ENCODE measurements at regions not wholly inside any gene's neighbourhood (a gene's known extent, or its start where the extent isn't known, plus 50 kb on each side); places are given as distances from the start of the nearest gene placed in this dataset.

DNA sequence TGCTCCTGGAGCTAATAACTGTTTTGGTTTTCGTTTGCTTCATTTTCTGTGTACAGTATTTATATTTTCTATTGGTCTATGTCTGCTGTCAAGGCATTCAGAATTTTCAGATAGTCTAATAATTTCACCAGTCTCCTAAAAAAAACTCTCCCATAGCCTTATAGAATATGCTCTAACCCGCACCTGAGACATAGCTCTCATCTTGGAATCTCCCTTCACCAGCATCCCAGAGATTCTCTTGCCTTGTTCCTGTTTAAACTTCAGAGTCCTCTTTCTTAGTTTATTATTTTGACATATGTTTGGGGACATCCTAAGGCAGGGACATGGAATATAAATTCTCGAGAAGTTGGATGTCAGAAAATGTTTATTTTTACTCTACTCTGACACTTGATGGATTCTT lies 58.3 kb upstream of the MED4 start:
- no peak for DNase-seq (ENCODE audit: low spot score)
- TF ChIP-seq, protein P1, sequence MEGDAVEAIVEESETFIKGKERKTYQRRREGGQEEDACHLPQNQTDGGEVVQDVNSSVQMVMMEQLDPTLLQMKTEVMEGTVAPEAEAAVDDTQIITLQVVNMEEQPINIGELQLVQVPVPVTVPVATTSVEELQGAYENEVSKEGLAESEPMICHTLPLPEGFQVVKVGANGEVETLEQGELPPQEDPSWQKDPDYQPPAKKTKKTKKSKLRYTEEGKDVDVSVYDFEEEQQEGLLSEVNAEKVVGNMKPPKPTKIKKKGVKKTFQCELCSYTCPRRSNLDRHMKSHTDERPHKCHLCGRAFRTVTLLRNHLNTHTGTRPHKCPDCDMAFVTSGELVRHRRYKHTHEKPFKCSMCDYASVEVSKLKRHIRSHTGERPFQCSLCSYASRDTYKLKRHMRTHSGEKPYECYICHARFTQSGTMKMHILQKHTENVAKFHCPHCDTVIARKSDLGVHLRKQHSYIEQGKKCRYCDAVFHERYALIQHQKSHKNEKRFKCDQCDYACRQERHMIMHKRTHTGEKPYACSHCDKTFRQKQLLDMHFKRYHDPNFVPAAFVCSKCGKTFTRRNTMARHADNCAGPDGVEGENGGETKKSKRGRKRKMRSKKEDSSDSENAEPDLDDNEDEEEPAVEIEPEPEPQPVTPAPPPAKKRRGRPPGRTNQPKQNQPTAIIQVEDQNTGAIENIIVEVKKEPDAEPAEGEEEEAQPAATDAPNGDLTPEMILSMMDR (conservative IDR thresholded peaks at IDR 0.05; ENCODE audit: low read depth) = no peak
- no peak overlapping the region for H3K27ac ChIP-seq
- ChIA-PET POLR2A (ENCODE audit: low non-redundant PET) (no interaction called here), CTCF (no interaction called here)

GRCh38 chr13:48151363-48152161 lies 56.7 kb upstream of the MED4 start:
- POLR2A ChIA-PET (ENCODE audit: low non-redundant PET) = no interaction called here
- TF ChIP-seq, protein P1 (conservative IDR thresholded peaks at IDR 0.05; ENCODE audit: low read depth) = no peak
- DNase-seq (ENCODE audit: low spot score) = no peak
- H3K27ac ChIP-seq = no peak overlapping the region
- CTCF ChIA-PET = no interaction called here

GRCh38 chr13:48148454-48148853 lies 53.5 kb upstream of the MED4 start:
- H3K27ac ChIP-seq = no peak overlapping the region
- DNase-seq (ENCODE audit: low spot score) = no peak
- ChIA-PET CTCF (no interaction called here), POLR2A (ENCODE audit: low non-redundant PET) (no interaction called here)
- TF ChIP-seq, protein P1 (conservative IDR thresholded peaks at IDR 0.05; ENCODE audit: low read depth) = no peak

DNA sequence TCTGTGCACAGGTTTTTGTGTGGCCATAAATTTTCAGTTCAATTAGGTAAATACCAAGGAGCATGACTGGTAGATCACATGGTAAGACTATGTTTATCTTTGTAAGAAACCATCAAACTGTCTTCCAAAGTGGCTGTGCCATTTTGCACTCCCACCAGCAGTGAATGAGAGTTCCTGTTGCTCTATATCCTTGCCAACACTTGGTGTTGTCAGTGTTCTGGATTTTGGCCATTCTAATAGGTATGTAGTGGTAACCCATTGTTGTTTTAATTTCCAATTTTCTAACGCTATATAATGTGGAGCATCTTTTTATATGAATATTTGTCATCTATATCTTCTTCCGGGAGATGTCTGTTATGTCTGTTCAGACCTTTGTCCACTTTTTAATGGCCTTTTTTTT lies 51.7 kb upstream of the MED4 start:
- DNase-seq (ENCODE audit: low spot score) = no peak
- POLR2A ChIA-PET (ENCODE audit: low non-redundant PET) = no interaction called here
- TF ChIP-seq, protein P1 (conservative IDR thresholded peaks at IDR 0.05; ENCODE audit: low read depth) = no peak
- H3K27ac ChIP-seq = no peak overlapping the region
- CTCF ChIA-PET = no interaction called here

DNA sequence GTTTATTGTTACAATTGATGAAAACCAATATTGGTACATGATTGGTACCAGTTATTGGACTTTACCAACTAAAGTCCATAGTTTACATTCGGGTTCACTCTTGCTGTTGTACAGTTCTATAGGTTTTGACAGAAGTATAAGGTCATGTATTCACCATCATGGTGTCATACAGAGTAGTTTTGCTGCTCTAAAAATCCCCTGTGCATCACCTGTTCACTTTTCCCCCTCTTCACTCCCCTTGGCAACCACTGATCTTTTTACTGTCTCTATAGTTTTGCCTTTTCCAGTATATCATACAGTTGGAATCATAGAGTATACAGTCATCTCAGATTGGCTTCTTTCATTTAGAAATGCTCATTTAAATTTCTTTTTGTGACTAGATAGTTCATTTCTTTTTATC lies 51.2 kb upstream of the MED4 start:
- TF ChIP-seq, protein P1 (conservative IDR thresholded peaks at IDR 0.05; ENCODE audit: low read depth) = no peak
- CTCF ChIA-PET = no interaction called here
- POLR2A ChIA-PET (ENCODE audit: low non-redundant PET) = no interaction called here
- H3K27ac ChIP-seq = no peak overlapping the region
- no peak for DNase-seq (ENCODE audit: low spot score)
